ENCODE measurements at regions not wholly inside any gene's neighbourhood (a gene's known extent, or its start where the extent isn't known, plus 50 kb on each side); places are given as distances from the start of the nearest gene placed in this dataset.

GRCh38 chr6:146881228-146882181 lies 282.7 kb downstream of the ADGB start:
- TF ChIP-seq CTCF (IDR thresholded peaks at IDR 0.05), result no peak
- TF ChIP-seq POLR2A (IDR thresholded peaks at IDR 0.05), result no peak
